LNCAP (cell line): ENCODE measurements at regions not wholly inside any gene's neighbourhood (a gene's known extent, or its start where the extent isn't known, plus 50 kb on each side); places are given as distances from the start of the nearest gene placed in this dataset.

Experiments
- CTCF ChIP-seq: fragments of 450-650 bp; IDR thresholded peaks from 2 replicates; pipeline ENCODE4 v1.5.1; 2017; ENCODE audit warnings: mild to moderate bottlenecking

DNA sequence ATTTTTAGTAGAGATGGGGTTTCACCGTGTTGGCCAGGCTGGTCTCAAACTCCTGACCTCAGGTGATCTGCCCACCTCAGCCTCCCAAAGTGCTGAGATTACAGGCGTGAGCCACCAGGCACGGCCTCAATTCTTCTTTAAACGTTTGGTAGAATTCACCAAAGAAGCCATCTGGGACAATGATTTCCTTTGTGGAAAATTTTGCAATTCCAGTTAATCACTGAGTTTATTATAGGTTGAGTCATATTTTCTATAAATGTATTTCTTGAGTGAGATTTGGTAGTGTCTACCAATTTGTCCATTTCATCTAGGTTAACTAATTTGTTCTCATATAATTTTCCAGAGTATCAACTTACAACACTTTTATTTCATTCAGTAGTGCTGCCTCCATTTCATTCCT lies 683.9 kb upstream of the TMEM132C start:
- TF ChIP-seq CTCF = no peak

GRCh38 chr12:127588249-127588648 lies 678.7 kb upstream of the TMEM132C start:
- no peak for TF ChIP-seq CTCF

DNA sequence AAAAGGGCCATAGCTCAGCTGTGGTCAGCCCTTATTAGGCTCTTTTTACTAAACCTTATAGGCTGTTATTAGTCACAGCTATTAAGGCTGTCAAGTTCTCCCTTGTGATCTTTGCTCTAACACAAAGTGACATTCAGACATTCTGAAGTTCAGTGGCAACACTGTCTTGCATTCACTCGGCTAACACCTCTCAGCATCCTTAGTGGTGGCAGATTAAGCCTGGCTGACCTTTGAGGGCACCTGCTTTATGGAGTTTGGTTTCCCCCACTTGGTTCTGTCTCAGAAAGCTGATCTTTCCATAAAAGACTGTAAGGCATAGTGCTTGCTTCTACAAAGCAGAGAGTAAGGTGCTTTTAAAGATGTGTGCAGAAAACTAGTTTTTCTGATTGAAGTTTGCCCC lies 677.4 kb upstream of the TMEM132C start:
- TF ChIP-seq CTCF = no peak

GRCh38 chr12:127590868-127591267 lies 676.1 kb upstream of the TMEM132C start:
- no peak for TF ChIP-seq CTCF

- no peak for TF ChIP-seq CTCF
Measured at GRCh38 chr12:127592245-127592644, 674.7 kb upstream of the TMEM132C start.

DNA sequence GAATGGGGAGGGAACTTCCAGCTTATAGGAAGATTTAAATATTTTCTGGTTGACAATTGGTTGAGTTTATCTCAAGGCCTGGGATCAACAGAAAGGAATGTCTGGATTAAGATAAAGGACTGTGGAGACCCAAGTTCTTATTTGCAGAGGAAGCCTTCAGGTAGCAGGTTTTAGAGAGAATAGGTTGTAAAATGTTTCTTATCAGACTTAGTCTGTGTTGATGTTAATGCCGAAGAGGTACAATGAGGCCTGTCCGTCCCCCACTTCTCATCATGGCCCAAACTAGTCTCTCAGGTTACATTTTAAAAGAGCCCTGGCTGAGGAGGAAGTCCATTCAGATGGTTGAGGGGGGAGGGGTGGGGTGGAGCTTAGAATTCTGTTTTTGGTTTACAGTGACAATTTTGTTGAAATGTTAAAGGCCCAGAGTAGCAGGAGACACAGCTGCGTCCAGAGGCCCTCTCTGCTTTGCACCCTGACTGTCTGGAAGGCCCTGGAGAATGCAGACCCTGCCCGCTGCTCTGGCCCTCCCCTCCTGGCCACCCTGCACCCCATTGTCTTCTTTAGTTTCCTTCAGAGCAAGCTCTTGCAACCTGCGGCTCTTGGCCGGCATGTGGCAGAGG lies 672.5 kb upstream of the TMEM132C start:
- no peak for TF ChIP-seq CTCF

- no peak for TF ChIP-seq CTCF
Measured at GRCh38 chr12:127595506-127595905, 671.5 kb upstream of the TMEM132C start.

GRCh38 chr12:127596891-127597290 lies 670.1 kb upstream of the TMEM132C start:
- no peak for TF ChIP-seq CTCF
